ENCODE measurements at regions not wholly inside any gene's neighbourhood (a gene's known extent, or its start where the extent isn't known, plus 50 kb on each side); places are given as distances from the start of the nearest gene placed in this dataset.

- TF ChIP-seq, protein P1, sequence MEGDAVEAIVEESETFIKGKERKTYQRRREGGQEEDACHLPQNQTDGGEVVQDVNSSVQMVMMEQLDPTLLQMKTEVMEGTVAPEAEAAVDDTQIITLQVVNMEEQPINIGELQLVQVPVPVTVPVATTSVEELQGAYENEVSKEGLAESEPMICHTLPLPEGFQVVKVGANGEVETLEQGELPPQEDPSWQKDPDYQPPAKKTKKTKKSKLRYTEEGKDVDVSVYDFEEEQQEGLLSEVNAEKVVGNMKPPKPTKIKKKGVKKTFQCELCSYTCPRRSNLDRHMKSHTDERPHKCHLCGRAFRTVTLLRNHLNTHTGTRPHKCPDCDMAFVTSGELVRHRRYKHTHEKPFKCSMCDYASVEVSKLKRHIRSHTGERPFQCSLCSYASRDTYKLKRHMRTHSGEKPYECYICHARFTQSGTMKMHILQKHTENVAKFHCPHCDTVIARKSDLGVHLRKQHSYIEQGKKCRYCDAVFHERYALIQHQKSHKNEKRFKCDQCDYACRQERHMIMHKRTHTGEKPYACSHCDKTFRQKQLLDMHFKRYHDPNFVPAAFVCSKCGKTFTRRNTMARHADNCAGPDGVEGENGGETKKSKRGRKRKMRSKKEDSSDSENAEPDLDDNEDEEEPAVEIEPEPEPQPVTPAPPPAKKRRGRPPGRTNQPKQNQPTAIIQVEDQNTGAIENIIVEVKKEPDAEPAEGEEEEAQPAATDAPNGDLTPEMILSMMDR (IDR thresholded peaks at IDR 0.05; ENCODE audit: poor library complexity) = no peak
- TF ChIP-seq EZH2phosphoT487 (IDR thresholded peaks at IDR 0.05; ENCODE audit: low read depth, severe bottlenecking, unreplicated experiment) = no peak
Observed at GRCh38 chr2:42856106-42856860, 63.9 kb upstream of the HAAO start.
